Upper lobe of left lung (tissue), 6 donors: ENCODE measurements at regions not wholly inside any gene's neighbourhood (a gene's known extent, or its start where the extent isn't known, plus 50 kb on each side); places are given as distances from the start of the nearest gene placed in this dataset.

Experiments
- ATAC-seq, 2 donors: fragments of 200-7000 bp; cut with Tn5 transposase; one replicate each; pipeline ENCODE4 v1.9.1; 2022; ENCODE audit warnings: mild to moderate bottlenecking in 2 of 2, moderate library complexity in 2 of 2; ENCODE audit not compliant: low FRiP score in 2 of 2
- DNase-seq, 2 donors: peaks; one replicate each; pipeline ENCODE4 v3.0.0-alpha.2; 2019 to 2020
- H3K27ac ChIP-seq, 4 donors: fragments of 200-600 bp; sonication (generic); one replicate each; pipeline ENCODE4 v1.5.1; 2016 to 2019
- H3K27me3 ChIP-seq, 4 donors: fragments of 200-600 bp; sonication (generic); one replicate each; pipeline ENCODE4 v1.5.1; 2017 to 2019
- H3K36me3 ChIP-seq, 4 donors: fragments of 200-600 bp; sonication (generic); one replicate each; pipeline ENCODE4 v1.5.1; 2016 to 2019
- H3K4me1 ChIP-seq, 4 donors: fragments of 200-600 bp; sonication (generic); one replicate each; pipeline ENCODE4 v1.5.1; 2018 to 2019
- H3K4me3 ChIP-seq, 4 donors: fragments of 200-600 bp; sonication (generic); one replicate each; pipeline ENCODE4 v1.5.1; 2017 to 2019; ENCODE audit warnings: mild to moderate bottlenecking in 2 of 4, moderate library complexity in 1 of 4
- H3K9me3 ChIP-seq, 4 donors: fragments of 200-600 bp; sonication (generic); one replicate each; pipeline ENCODE4 v1.5.1; 2018 to 2019
- CTCF ChIP-seq, 6 experiments: fragments of 450-650 bp in 4 of 6; fragments of 200-600 bp in 2 of 6; sonication (generic) in 2 of 6; IDR thresholded peaks; one replicate each; pipeline ENCODE4 v1.5.1; 2016 to 2019; ENCODE audit warnings: antibody characterized with exemption in 6 of 6
- EP300 ChIP-seq, 4 donors: sonication (generic); formaldehyde crosslinking; IDR thresholded peaks; one replicate each; pipeline ENCODE4 v1.5.1; 2017; ENCODE audit warnings: antibody characterized with exemption in 4 of 4, control low read depth in 2 of 4
- POLR2A ChIP-seq, 4 donors: fragments of 450-650 bp; IDR thresholded peaks; one replicate each; pipeline ENCODE4 v1.5.1; 2016 to 2017; ENCODE audit warnings: antibody characterized with exemption in 4 of 4, mild to moderate bottlenecking in 2 of 4
- POLR2AphosphoS5 ChIP-seq, 2 donors: sonication (generic); formaldehyde crosslinking; IDR thresholded peaks; one replicate each; pipeline ENCODE4 v1.5.1; 2017; ENCODE audit warnings: antibody characterized with exemption in 2 of 2
- WGBS, 2 donors: methylation state at CpG; one replicate each; pipeline ENCODE4 v1.1.5; 2017 to 2018; 5-methylcytosine and 5-hydroxymethylcytosine counted together
- donor health status: DM: no; HTN: no; CAD: no; lungs with moderate emphysema.
- donor health status: DM: no; HTN: yes; CAD: no; lungs with severe emphysema.

- Histone ChIP-seq H3K27ac (no peak overlapping the region), H3K4me3 (no peak overlapping the region), H3K9me3 (no peaks in the 10 kb centered on the region), H3K27me3 (no peaks in the 10 kb centered on the region), H3K36me3 (no peaks in the 10 kb centered on the region), H3K4me1 (no peaks in the 10 kb centered on the region)
- 66 to 67% methylated on average over 2 of the region's 2 CpGs for WGBS, 2 donors
- TF ChIP-seq POLR2AphosphoS5 (IDR thresholded peaks at IDR 0.05): no peak
- no peak for ATAC-seq
- DNase-seq: no peak
Observed at GRCh38 chr7:41170466-41170865, 532.4 kb downstream of the INHBA start.

- H3K4me3 ChIP-seq: no peak overlapping the region
- WGBS, 2 donors: 78 to 87% methylated on average over 6 of the region's 6 CpGs
- DNase-seq: no peak
- H3K27ac ChIP-seq: no peak overlapping the region
- H3K27me3 ChIP-seq: no peaks in the 10 kb centered on the region
- ATAC-seq: no peak
- no peaks in the 10 kb centered on the region for H3K36me3 ChIP-seq
- TF ChIP-seq CTCF (IDR thresholded peaks at IDR 0.05) (no peak), EP300 (IDR thresholded peaks at IDR 0.05) (no peak), POLR2A (IDR thresholded peaks at IDR 0.05) (no peak), POLR2AphosphoS5 (IDR thresholded peaks at IDR 0.05) (no peak)
- H3K4me1 ChIP-seq: no peaks in the 10 kb centered on the region
- H3K9me3 ChIP-seq: no peaks in the 10 kb centered on the region
Observed at GRCh38 chr7:41169317-41169716, 533.6 kb downstream of the INHBA start.

- ATAC-seq (no peak), DNase-seq (no peak)
- Histone ChIP-seq H3K4me1 (no peaks in the 10 kb centered on the region), H3K4me3 (no peak overlapping the region), H3K9me3 (no peaks in the 10 kb centered on the region), H3K36me3 (no peaks in the 10 kb centered on the region), H3K27me3 (no peaks in the 10 kb centered on the region), H3K27ac (no peak overlapping the region)
- TF ChIP-seq POLR2A (IDR thresholded peaks at IDR 0.05) (no peak), CTCF (IDR thresholded peaks at IDR 0.05) (no peak), EP300 (IDR thresholded peaks at IDR 0.05) (no peak), POLR2AphosphoS5 (IDR thresholded peaks at IDR 0.05) (no peak)
- WGBS, 2 donors: 68 to 74% methylated on average over 2 of the region's 2 CpGs
Observed at GRCh38 chr7:41167836-41168235, 535.1 kb downstream of the INHBA start.

GRCh38 chr7:41164440-41164839, 538.5 kb downstream of the INHBA start:
- Histone ChIP-seq H3K27me3 (no peaks in the 10 kb centered on the region), H3K4me3 (no peak overlapping the region), H3K36me3 (no peaks in the 10 kb centered on the region), H3K4me1 (no peaks in the 10 kb centered on the region), H3K9me3 (peaks cover 0 to 3% (median 0%) of the 10 kb centered on the region in 4 donors), H3K27ac (no peak overlapping the region)
- DNase-seq (no peak), ATAC-seq (no peak)
- TF ChIP-seq POLR2A (IDR thresholded peaks at IDR 0.05) (no peak), CTCF (IDR thresholded peaks at IDR 0.05) (no peak), POLR2AphosphoS5 (IDR thresholded peaks at IDR 0.05) (no peak), EP300 (IDR thresholded peaks at IDR 0.05) (no peak)
- 41 to 45% methylated on average over 2 of the region's 2 CpGs for WGBS, 2 donors

GRCh38 chr7:41163991-41164390, 538.9 kb downstream of the INHBA start:
- no peak overlapping the region for H3K27ac ChIP-seq
- ATAC-seq: no peak

More at GRCh38 chr7:41163991-41164390, 538.9 kb downstream of the INHBA start:
- H3K4me3 ChIP-seq: no peak overlapping the region
- no peak for TF ChIP-seq CTCF (IDR thresholded peaks at IDR 0.05)
- TF ChIP-seq POLR2AphosphoS5 (IDR thresholded peaks at IDR 0.05): no peak
- TF ChIP-seq EP300 (IDR thresholded peaks at IDR 0.05): no peak
- TF ChIP-seq POLR2A (IDR thresholded peaks at IDR 0.05): no peak
- H3K4me1 ChIP-seq: no peaks in the 10 kb centered on the region
- H3K27me3 ChIP-seq: no peaks in the 10 kb centered on the region
- DNase-seq: no peak
- no peaks in the 10 kb centered on the region for H3K36me3 ChIP-seq
- WGBS, 2 donors: 81 to 91% methylated on average over 3 of the region's 3 CpGs
- H3K9me3 ChIP-seq: peaks cover 0 to 3% (median 0%) of the 10 kb centered on the region in 4 donors
